ENCODE measurements at regions not wholly inside any gene's neighbourhood (a gene's known extent, or its start where the extent isn't known, plus 50 kb on each side); places are given as distances from the start of the nearest gene placed in this dataset.

GRCh38 chr14:37819155-37820015 is 224.0 kb downstream of the TTC6 start (continued):
- TF ChIP-seq, protein P1, sequence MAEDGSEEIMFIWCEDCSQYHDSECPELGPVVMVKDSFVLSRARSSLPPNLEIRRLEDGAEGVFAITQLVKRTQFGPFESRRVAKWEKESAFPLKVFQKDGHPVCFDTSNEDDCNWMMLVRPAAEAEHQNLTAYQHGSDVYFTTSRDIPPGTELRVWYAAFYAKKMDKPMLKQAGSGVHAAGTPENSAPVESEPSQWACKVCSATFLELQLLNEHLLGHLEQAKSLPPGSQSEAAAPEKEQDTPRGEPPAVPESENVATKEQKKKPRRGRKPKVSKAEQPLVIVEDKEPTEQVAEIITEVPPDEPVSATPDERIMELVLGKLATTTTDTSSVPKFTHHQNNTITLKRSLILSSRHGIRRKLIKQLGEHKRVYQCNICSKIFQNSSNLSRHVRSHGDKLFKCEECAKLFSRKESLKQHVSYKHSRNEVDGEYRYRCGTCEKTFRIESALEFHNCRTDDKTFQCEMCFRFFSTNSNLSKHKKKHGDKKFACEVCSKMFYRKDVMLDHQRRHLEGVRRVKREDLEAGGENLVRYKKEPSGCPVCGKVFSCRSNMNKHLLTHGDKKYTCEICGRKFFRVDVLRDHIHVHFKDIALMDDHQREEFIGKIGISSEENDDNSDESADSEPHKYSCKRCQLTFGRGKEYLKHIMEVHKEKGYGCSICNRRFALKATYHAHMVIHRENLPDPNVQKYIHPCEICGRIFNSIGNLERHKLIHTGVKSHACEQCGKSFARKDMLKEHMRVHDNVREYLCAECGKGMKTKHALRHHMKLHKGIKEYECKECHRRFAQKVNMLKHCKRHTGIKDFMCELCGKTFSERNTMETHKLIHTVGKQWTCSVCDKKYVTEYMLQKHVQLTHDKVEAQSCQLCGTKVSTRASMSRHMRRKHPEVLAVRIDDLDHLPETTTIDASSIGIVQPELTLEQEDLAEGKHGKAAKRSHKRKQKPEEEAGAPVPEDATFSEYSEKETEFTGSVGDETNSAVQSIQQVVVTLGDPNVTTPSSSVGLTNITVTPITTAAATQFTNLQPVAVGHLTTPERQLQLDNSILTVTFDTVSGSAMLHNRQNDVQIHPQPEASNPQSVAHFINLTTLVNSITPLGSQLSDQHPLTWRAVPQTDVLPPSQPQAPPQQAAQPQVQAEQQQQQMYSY (CRISPR knock-in tag; IDR thresholded peaks at IDR 0.05): peak; percentile 39; the same call in 1 of the 2 replicates
- TF ChIP-seq CREM (IDR thresholded peaks at IDR 0.05) (peak; percentile 48; the same call in 1 of the 2 replicates), CREM (CRISPR knock-in tag; IDR thresholded peaks at IDR 0.05) (no peak), EHMT2 (IDR thresholded peaks at IDR 0.05; ENCODE audit: borderline replicate concordance, low read depth, low read length) (peak; percentile 69; the same call in 1 of the 2 replicates), ZNF614 (CRISPR knock-in tag; IDR thresholded peaks at IDR 0.05; ENCODE audit: borderline replicate concordance) (0 out of 2 replicates have a peak, but pooled peaks have one; percentile 40), ELF3 (CRISPR knock-in tag; IDR thresholded peaks at IDR 0.05) (0 out of 2 replicates have a peak, but pooled peaks have one; percentile 13), EEA1 (CRISPR knock-in tag; IDR thresholded peaks at IDR 0.05; ENCODE audit: borderline replicate concordance) (no peak), NR2F6 (IDR thresholded peaks at IDR 0.05) (no peak), NR2F6 (CRISPR knock-in tag; IDR thresholded peaks at IDR 0.05) (no peak), RARA (CRISPR knock-in tag; IDR thresholded peaks at IDR 0.05) (0 out of 2 replicates have a peak, but pooled peaks have one; percentile 54), SOX5 (CRISPR knock-in tag; IDR thresholded peaks at IDR 0.05; ENCODE audit: borderline replicate concordance) (0 out of 2 replicates have a peak, but pooled peaks have one; percentile 27), CHD4 (IDR thresholded peaks at IDR 0.05; ENCODE audit: borderline replicate concordance, low read length) (peak; percentile 89; the same call in 1 of the 2 replicates), KDM5A (IDR thresholded peaks at IDR 0.05; ENCODE audit: borderline replicate concordance, low read length) (no peak), ZNF24 (IDR thresholded peaks at IDR 0.05) (peak; percentile 39), ZFP36 (IDR thresholded peaks at IDR 0.05; ENCODE audit: borderline replicate concordance, low read depth, low read length, partially characterized antibody) (no peak), HNF4A (CRISPR knock-in tag; IDR thresholded peaks at IDR 0.05) (peak; percentile 53), FOXA3 (CRISPR knock-in tag; IDR thresholded peaks at IDR 0.05) (peak; percentile 24; the same call in 1 of the 2 replicates), ZNF496 (CRISPR knock-in tag; IDR thresholded peaks at IDR 0.05; ENCODE audit: insufficient replicate concordance) (no peak), GLI4 (CRISPR knock-in tag; IDR thresholded peaks at IDR 0.05; ENCODE audit: borderline replicate concordance) (no peak), ZNF549 (CRISPR knock-in tag; IDR thresholded peaks at IDR 0.05) (peak; percentile 25; the same call in 1 of the 2 replicates)
- TF ChIP-seq, protein P2, sequence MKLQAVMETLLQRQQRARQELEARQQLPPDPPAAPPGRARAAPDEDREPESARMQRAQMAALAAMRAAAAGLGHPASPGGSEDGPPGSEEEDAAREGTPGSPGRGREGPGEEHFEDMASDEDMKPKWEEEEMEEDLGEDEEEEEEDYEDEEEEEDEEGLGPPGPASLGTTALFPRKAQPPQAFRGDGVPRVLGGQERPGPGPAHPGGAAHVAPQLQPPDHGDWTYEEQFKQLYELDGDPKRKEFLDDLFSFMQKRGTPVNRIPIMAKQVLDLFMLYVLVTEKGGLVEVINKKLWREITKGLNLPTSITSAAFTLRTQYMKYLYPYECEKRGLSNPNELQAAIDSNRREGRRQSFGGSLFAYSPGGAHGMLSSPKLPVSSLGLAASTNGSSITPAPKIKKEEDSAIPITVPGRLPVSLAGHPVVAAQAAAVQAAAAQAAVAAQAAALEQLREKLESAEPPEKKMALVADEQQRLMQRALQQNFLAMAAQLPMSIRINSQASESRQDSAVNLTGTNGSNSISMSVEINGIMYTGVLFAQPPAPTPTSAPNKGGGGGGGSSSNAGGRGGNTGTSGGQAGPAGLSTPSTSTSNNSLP (IDR thresholded peaks at IDR 0.05; ENCODE audit: low read depth, low read length): peak; percentile 97
- TF ChIP-seq, protein P3, sequence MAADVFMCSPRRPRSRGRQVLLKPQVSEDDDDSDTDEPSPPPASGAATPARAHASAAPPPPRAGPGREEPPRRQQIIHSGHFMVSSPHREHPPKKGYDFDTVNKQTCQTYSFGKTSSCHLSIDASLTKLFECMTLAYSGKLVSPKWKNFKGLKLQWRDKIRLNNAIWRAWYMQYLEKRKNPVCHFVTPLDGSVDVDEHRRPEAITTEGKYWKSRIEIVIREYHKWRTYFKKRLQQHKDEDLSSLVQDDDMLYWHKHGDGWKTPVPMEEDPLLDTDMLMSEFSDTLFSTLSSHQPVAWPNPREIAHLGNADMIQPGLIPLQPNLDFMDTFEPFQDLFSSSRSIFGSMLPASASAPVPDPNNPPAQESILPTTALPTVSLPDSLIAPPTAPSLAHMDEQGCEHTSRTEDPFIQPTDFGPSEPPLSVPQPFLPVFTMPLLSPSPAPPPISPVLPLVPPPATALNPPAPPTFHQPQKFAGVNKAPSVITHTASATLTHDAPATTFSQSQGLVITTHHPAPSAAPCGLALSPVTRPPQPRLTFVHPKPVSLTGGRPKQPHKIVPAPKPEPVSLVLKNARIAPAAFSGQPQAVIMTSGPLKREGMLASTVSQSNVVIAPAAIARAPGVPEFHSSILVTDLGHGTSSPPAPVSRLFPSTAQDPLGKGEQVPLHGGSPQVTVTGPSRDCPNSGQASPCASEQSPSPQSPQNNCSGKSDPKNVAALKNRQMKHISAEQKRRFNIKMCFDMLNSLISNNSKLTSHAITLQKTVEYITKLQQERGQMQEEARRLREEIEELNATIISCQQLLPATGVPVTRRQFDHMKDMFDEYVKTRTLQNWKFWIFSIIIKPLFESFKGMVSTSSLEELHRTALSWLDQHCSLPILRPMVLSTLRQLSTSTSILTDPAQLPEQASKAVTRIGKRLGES (CRISPR knock-in tag; IDR thresholded peaks at IDR 0.05; ENCODE audit: borderline replicate concordance): 0 out of 2 replicates have a peak, but pooled peaks have one; percentile 44
